ENCODE measurements at regions not wholly inside any gene's neighbourhood (a gene's known extent, or its start where the extent isn't known, plus 50 kb on each side); places are given as distances from the start of the nearest gene placed in this dataset.

DNA sequence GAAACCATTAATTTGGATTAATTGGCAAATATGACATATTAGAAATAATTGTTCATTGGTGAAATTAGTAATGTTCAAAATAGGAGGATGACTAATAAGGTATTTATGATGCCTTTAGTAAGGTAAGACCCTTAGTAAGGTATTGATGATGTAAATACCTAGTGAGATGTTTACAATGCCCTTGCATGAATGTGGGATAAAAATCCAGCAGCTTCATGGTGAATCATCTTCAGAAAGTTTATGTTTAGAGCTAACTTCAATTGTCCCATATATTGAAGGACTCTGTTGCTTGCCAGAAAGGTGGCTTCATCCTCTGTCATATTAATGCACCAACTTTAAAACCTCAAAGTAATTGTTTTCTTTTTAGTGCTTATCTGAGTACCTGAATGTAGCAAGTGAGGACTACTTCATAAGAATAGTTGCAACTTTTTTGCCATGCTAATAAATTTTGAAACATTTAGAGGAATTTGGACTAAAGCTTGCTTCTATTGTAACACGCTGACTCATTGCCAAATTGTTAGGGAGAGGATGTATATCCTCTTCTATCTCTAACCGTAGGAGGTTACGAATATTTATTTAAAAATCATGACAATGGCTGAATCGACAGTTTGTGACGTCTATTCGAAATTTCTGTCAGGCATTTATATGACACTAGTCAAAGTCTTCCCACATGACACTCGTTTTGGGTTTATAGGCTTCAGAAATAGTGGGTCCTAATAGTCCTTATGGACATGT lies 174.1 kb upstream of the HS3ST1 start:
- H3K9me3 ChIP-seq (ENCODE audit: control insufficient read depth in 4 of 4, low read length in 3 of 4): no peaks in the 10 kb centered on the region
- DNase-seq (ENCODE audit: low spot score): no peak
- H3K36me3 ChIP-seq (ENCODE audit: control insufficient read depth in 4 of 4, insufficient read depth in 3 of 4, low read depth in 1 of 4, low read length in 3 of 4): no peaks in the 10 kb centered on the region
- no peak overlapping the region for H3K9ac ChIP-seq (ENCODE audit: low read depth in 1 of 2, low read length in 2 of 2)
- 65% methylated on average over 7 of the region's 7 CpGs for WGBS
- H3K4me1 ChIP-seq (ENCODE audit: control insufficient read depth in 4 of 4, insufficient read depth in 4 of 4, low read length in 3 of 4): no peaks in the 10 kb centered on the region
- H3K4me3 ChIP-seq (ENCODE audit: low read depth in 1 of 3, low read length in 3 of 3): no peak overlapping the region
- no peak overlapping the region for H3K27ac ChIP-seq (ENCODE audit: low read depth in 1 of 2, low read length in 2 of 2)
- no peaks in the 10 kb centered on the region for H3K27me3 ChIP-seq (ENCODE audit: control insufficient read depth in 4 of 4, insufficient read depth in 4 of 4, low read length in 3 of 4)
- TF ChIP-seq GABPA (IDR thresholded peaks at IDR 0.05 in 1 of 2, conservative IDR thresholded peaks at IDR 0.05 in 1 of 2): no peak
- no peak for TF ChIP-seq RAD21 (IDR thresholded peaks at IDR 0.05)
- TF ChIP-seq YY1 (IDR thresholded peaks at IDR 0.05): no peak
- TF ChIP-seq, protein P1, sequence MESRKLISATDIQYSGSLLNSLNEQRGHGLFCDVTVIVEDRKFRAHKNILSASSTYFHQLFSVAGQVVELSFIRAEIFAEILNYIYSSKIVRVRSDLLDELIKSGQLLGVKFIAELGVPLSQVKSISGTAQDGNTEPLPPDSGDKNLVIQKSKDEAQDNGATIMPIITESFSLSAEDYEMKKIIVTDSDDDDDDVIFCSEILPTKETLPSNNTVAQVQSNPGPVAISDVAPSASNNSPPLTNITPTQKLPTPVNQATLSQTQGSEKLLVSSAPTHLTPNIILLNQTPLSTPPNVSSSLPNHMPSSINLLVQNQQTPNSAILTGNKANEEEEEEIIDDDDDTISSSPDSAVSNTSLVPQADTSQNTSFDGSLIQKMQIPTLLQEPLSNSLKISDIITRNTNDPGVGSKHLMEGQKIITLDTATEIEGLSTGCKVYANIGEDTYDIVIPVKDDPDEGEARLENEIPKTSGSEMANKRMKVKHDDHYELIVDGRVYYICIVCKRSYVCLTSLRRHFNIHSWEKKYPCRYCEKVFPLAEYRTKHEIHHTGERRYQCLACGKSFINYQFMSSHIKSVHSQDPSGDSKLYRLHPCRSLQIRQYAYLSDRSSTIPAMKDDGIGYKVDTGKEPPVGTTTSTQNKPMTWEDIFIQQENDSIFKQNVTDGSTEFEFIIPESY (IDR thresholded peaks at IDR 0.05): no peak
- TF ChIP-seq, protein P2, sequence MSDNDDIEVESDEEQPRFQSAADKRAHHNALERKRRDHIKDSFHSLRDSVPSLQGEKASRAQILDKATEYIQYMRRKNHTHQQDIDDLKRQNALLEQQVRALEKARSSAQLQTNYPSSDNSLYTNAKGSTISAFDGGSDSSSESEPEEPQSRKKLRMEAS (IDR thresholded peaks at IDR 0.05): no peak
- TF ChIP-seq NR2F2 (IDR thresholded peaks at IDR 0.05): no peak

DNA sequence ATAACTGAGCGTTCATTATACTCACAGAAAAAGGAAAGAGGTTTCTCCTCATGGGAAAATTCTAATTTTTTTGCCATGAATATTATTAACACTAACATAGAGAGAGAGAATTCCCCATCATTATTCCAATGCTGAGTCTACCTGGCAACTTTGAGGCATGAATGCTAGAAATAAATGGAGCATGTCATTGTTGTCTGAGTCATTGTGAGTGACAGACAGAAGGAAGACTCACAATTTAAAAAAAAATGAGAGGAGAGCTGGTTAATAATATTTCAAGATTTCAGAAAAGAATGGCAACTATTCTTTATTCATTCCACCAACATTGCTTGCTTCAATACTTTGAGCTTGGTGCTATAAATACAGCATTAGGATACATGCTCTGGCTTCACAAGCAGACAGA lies 170.4 kb upstream of the HS3ST1 start:
- Histone ChIP-seq H3K4me3 (ENCODE audit: low read depth in 1 of 3, low read length in 3 of 3) (no peak overlapping the region), H3K4me1 (ENCODE audit: control insufficient read depth in 4 of 4, insufficient read depth in 4 of 4, low read length in 3 of 4) (no peaks in the 10 kb centered on the region), H3K36me3 (ENCODE audit: control insufficient read depth in 4 of 4, insufficient read depth in 3 of 4, low read depth in 1 of 4, low read length in 3 of 4) (no peaks in the 10 kb centered on the region), H3K9me3 (ENCODE audit: control insufficient read depth in 4 of 4, low read length in 3 of 4) (no peaks in the 10 kb centered on the region), H3K9ac (ENCODE audit: low read depth in 1 of 2, low read length in 2 of 2) (no peak overlapping the region), H3K27ac (ENCODE audit: low read depth in 1 of 2, low read length in 2 of 2) (no peak overlapping the region), H3K27me3 (ENCODE audit: control insufficient read depth in 4 of 4, insufficient read depth in 4 of 4, low read length in 3 of 4) (no peaks in the 10 kb centered on the region)
- no peak for TF ChIP-seq GABPA (IDR thresholded peaks at IDR 0.05 in 1 of 2, conservative IDR thresholded peaks at IDR 0.05 in 1 of 2)
- TF ChIP-seq ATF3 (IDR thresholded peaks at IDR 0.05): no peak
- TF ChIP-seq, protein P1 (IDR thresholded peaks at IDR 0.05): no peak
- no peak for TF ChIP-seq EGR1 (IDR thresholded peaks at IDR 0.05; ENCODE audit: low read depth in 2 of 2)
- TF ChIP-seq HNF4G (IDR thresholded peaks at IDR 0.05): no peak
- TF ChIP-seq RAD21 (IDR thresholded peaks at IDR 0.05): no peak
- no peak for TF ChIP-seq FOXA1 (IDR thresholded peaks at IDR 0.05)
- no peak for TF ChIP-seq YY1 (IDR thresholded peaks at IDR 0.05)
- 2% methylated on average over 1 of the region's 1 CpG for WGBS
- no peak for DNase-seq (ENCODE audit: low spot score)

- H3K9ac ChIP-seq (ENCODE audit: low read depth in 1 of 2, low read length in 2 of 2): no peak overlapping the region
- no peaks in the 10 kb centered on the region for H3K27me3 ChIP-seq (ENCODE audit: control insufficient read depth in 4 of 4, insufficient read depth in 4 of 4, low read length in 3 of 4)
- H3K27ac ChIP-seq (ENCODE audit: low read depth in 1 of 2, low read length in 2 of 2): no peak overlapping the region
- H3K4me1 ChIP-seq (ENCODE audit: control insufficient read depth in 4 of 4, insufficient read depth in 4 of 4, low read length in 3 of 4): no peaks in the 10 kb centered on the region
- no peaks in the 10 kb centered on the region for H3K9me3 ChIP-seq (ENCODE audit: control insufficient read depth in 4 of 4, low read length in 3 of 4)
- H3K36me3 ChIP-seq (ENCODE audit: control insufficient read depth in 4 of 4, insufficient read depth in 3 of 4, low read depth in 1 of 4, low read length in 3 of 4): no peaks in the 10 kb centered on the region
- no peak for DNase-seq (ENCODE audit: low spot score)
- no peak overlapping the region for H3K4me3 ChIP-seq (ENCODE audit: low read depth in 1 of 3, low read length in 3 of 3)
- WGBS: 81% methylated on average over 4 of the region's 4 CpGs
- TF ChIP-seq, protein P2 (IDR thresholded peaks at IDR 0.05): no peak
- TF ChIP-seq ATF3 (IDR thresholded peaks at IDR 0.05) (no peak), NR2F2 (IDR thresholded peaks at IDR 0.05) (no peak), RXRA (IDR thresholded peaks at IDR 0.05) (no peak), FOXA2 (IDR thresholded peaks at IDR 0.05) (no peak), SP1 (IDR thresholded peaks at IDR 0.05) (no peak), REST (IDR thresholded peaks at IDR 0.05) (no peak), HNF4G (IDR thresholded peaks at IDR 0.05) (no peak), HNF4A (conservative IDR thresholded peaks at IDR 0.05) (no peak), FOXA1 (IDR thresholded peaks at IDR 0.05) (no peak)
- TF ChIP-seq, protein P1 (IDR thresholded peaks at IDR 0.05): no peak
Measured at GRCh38 chr4:11598591-11598990, 169.9 kb upstream of the HS3ST1 start.
